ENCODE measurements at regions not wholly inside any gene's neighbourhood (a gene's known extent, or its start where the extent isn't known, plus 50 kb on each side); places are given as distances from the start of the nearest gene placed in this dataset.

GRCh38 chr4:181278941-181279340 lies 964.3 kb upstream of the TENM3 start:
- Histone ChIP-seq H3K9me3 (no peaks in the 10 kb centered on the region), H3K4me3 (no peak overlapping the region), H3K27me3 (no peaks in the 10 kb centered on the region), H3K4me1 (no peaks in the 10 kb centered on the region), H3K27ac (no peak overlapping the region), H3K36me3 (no peaks in the 10 kb centered on the region)
- WGBS, 4 donors, result 24 to 44% (median 34%) methylated on average over 3 of the region's 3 CpGs
- ATAC-seq (no peak), DNase-seq (no peak)
- TF ChIP-seq CTCF (IDR thresholded peaks at IDR 0.05) (no peak), POLR2A (IDR thresholded peaks at IDR 0.05) (no peak)
- intact Hi-C loops (cut with DNase I), result no loop called here

GRCh38 chr4:181281451-181281850 lies 961.8 kb upstream of the TENM3 start:
- Histone ChIP-seq H3K36me3 (no peaks in the 10 kb centered on the region), H3K4me3 (no peak overlapping the region), H3K9me3 (no peaks in the 10 kb centered on the region), H3K4me1 (no peaks in the 10 kb centered on the region), H3K27ac (no peak overlapping the region), H3K27me3 (no peaks in the 10 kb centered on the region)
- intact Hi-C loops (cut with DNase I), result no loop called here
- TF ChIP-seq POLR2A (IDR thresholded peaks at IDR 0.05) (no peak), CTCF (IDR thresholded peaks at IDR 0.05) (no peak)
- ATAC-seq, result no peak
- WGBS, 4 donors, result 83 to 88% (median 87%) methylated on average over 9 of the region's 9 CpGs
- no peak for DNase-seq

- WGBS, 4 donors, result 63 to 67% (median 65%) methylated on average over 7 of the region's 7 CpGs
- Histone ChIP-seq H3K27me3 (peaks cover 0 to 4% (median 0%) of the 10 kb centered on the region in 9 donors), H3K36me3 (no peaks in the 10 kb centered on the region), H3K9me3 (no peaks in the 10 kb centered on the region), H3K4me3 (no peak overlapping the region), H3K27ac (no peak overlapping the region), H3K4me1 (peaks cover 0 to 7% (median 0%) of the 10 kb centered on the region in 12 donors)
- ATAC-seq, result no peak
- no peak for DNase-seq
- intact Hi-C loops (cut with DNase I), result no loop called here
- no peak for TF ChIP-seq POLR2A (IDR thresholded peaks at IDR 0.05)
Observed at GRCh38 chr4:181289198-181289597, 954.0 kb upstream of the TENM3 start.

- TF ChIP-seq POLR2A (IDR thresholded peaks at IDR 0.05) (no peak), CTCF (IDR thresholded peaks at IDR 0.05) (no peak)
- WGBS, 4 donors, result 65 to 78% (median 65%) methylated on average over 5 of the region's 5 CpGs
- no peak for ATAC-seq
- Histone ChIP-seq H3K27me3 (peaks cover 0 to 4% (median 0%) of the 10 kb centered on the region in 9 donors), H3K9me3 (no peaks in the 10 kb centered on the region), H3K36me3 (no peaks in the 10 kb centered on the region), H3K4me3 (no peak overlapping the region), H3K4me1 (peaks cover 0 to 7% (median 0%) of the 10 kb centered on the region in 12 donors), H3K27ac (no peak overlapping the region)
- no peak for DNase-seq
- intact Hi-C loops (cut with DNase I), result no loop called here
Observed at GRCh38 chr4:181291615-181292014, 951.6 kb upstream of the TENM3 start.

GRCh38 chr4:181293014-181293413 lies 950.2 kb upstream of the TENM3 start:
- Histone ChIP-seq H3K27me3 (peaks cover 0 to 4% (median 0%) of the 10 kb centered on the region in 9 donors), H3K4me3 (peak overlapping the region in 5 of 12 donors; percentile 26 to 48 (median 41)), H3K36me3 (no peaks in the 10 kb centered on the region), H3K4me1 (peaks cover 0 to 7% (median 0%) of the 10 kb centered on the region in 12 donors), H3K9me3 (peaks cover 0 to 6% (median 0%) of the 10 kb centered on the region in 12 donors), H3K27ac (peak overlapping the region in 6 of 12 donors; percentile 12 to 59 (median 55))
- intact Hi-C loops (cut with DNase I), result no loop called here
- WGBS, 4 donors, result 33 to 38% (median 35%) methylated on average over 3 of the region's 3 CpGs
- DNase-seq (no peak), ATAC-seq (peak; percentile 28 to 72 (median 70))
- no peak for TF ChIP-seq CTCF (IDR thresholded peaks at IDR 0.05)
- TF ChIP-seq POLR2A (IDR thresholded peaks at IDR 0.05), result no peak

Measured in heart left ventricle (tissue), 16 donors.